NCI-H187 (cell line): ENCODE measurements at regions not wholly inside any gene's neighbourhood (a gene's known extent, or its start where the extent isn't known, plus 50 kb on each side); places are given as distances from the start of the nearest gene placed in this dataset.

Source experiments
- DNase-seq, 2 experiments: peaks; one replicate each; lab custom pipeline; 2025; lab: John Stamatoyannopoulos, UW

DNA sequence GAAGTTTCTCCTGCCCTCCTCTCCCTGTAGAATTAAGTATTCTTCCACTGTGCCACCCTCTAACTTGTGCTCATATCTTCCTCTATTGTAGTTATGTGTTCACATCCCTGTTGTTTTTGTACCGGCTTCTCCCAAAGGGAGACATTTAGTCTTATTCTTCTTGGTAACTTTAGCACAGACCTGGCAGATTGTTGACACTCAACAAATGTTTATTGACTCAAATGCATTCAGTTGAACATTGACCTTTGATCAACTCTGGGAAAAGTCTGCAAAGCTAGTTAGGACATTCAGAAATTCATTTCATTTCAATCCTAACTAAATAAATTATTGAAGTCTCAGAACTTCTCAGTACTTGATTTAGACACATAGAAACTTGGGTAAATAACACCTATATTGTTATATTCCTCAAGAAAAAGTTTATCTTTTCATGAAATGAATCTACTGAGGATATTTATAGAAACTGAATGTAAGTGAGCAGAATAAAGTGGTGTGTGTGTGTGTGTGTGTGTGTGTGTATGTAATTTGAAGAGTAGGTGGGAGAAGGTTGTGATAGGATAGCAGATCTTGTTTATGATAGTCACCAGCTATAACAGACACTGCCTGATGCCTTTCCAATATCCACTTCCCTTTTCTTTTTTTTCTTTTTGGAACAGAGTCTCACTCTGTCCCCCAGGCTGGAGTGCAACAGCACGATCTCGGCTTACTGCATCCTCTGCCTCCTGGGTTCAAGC, 872.4 kb upstream of the CXADR start:
- no peak for DNase-seq

DNA sequence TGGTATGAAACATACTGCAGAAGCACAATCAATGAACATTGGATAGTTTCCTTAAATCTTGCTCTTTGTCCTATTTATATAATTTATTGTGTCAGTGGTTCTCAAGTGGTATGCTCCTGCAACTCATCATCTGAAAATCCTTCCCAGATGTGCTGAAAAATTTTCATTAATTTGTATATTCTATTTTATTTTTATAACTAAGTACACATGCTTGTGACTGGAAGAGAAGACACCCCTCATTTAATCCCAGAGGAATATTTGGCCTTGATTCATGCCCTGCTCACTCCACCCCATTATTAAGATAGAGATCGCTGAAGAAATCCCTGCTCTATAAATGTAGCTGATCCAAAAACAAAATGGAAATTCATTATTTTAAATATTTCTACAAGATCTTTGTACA, 870.5 kb upstream of the CXADR start:
- no peak for DNase-seq

DNA sequence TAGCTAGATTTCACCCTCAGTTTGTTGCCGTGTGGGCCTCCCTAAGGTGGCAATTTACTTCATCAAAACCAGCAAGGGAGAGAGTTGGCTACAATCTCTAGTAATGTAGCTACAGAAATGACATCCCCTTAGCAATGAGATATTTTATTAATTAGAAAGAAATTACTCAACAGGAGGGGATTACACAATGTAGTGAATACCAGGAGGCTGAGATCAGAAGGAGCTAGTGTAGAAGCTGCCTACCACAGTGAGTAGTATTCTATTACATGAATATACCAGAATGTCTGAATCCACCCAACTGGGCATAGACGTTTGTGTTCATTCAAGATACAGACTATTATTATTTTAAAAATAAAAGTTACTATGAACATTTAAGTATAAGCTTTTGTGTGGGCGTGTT, 868.2 kb upstream of the CXADR start:
- DNase-seq = no peak

DNA sequence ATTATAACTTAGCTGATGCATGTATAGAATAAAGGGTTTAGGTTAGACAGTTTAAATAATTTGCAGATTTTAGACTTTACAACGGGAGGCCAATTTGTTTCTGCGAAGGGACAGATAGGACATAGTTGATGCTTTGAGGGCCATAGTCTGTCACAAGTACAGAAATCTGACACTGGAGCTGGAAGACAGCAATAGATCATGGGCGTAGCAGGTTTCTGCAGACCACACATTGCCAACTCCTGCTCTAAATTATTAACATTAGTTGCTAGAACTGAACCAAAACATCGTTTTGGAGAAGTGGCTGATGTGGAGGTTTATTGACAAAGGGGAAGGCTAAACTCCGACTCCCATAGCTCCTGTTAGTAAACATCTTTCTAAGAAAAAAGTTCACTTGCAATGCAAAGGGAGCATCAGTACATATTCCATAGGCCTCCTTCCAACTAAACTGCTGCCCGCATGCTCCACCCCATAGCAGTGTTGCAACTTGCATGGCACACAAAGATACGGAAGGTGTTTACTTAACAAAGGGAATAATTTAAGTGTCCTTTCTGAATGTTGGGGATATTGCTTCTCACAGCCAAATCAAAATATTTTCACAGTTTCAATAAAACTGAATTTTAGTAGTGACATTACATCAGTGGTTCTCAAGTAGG, 862.0 kb upstream of the CXADR start:
- no peak for DNase-seq

DNA sequence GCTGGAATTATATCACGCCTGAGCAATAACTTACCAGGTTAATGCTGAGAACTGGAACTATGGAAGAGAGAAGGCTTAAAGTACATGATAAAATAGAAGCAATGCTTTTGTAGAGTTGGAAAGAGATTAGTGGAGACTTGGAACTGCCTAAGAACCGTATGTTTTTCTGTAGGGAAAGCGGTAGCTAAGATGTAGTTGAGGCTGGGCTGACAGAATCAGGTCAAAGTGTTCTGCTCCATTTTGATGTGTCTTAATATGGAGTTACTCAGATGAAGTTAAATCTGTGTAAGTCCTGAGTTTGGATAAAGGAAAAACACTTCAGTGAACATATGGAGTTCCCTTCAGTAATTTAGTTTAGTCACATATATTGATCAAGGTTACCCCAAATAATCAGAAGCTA, 860.9 kb upstream of the CXADR start:
- no peak for DNase-seq

DNA sequence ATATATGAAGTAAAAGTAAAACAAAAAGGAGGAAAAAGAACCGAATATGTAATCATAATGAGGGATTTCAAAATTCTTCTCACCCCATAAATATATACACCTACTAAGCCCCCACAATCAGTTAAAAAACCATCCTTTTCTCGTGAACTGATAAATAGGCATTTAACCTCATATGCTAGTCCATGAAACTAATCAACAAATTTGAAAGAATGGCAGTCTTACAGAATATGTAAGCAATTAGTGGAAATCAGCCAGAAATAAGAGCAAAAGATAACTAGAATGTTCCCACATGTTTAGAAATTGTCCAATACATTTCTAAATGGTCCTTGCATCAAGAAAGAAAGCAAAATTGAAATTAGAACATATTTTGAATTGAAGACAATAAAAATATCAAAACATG, 849.4 kb upstream of the CXADR start:
- DNase-seq = no peak

DNA sequence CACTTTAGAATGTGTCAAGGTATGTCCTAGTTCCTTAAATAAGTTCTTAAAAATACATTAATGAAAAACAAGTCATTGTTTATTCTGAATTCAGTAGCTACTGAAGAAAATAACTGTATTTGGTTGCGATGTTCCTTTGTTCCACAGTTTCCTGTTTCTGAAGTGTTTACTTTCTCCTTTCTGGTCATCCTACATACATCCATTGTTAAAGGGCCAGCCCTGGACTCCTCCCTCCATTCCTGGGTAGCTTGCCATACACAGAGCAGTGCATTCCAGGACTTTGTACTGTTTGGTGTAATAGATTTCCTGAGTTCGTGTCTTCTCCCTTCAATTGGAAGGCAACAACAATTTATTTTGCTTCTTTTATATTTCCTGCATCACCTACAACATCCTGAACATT, 845.4 kb upstream of the CXADR start:
- DNase-seq = no peak

DNA sequence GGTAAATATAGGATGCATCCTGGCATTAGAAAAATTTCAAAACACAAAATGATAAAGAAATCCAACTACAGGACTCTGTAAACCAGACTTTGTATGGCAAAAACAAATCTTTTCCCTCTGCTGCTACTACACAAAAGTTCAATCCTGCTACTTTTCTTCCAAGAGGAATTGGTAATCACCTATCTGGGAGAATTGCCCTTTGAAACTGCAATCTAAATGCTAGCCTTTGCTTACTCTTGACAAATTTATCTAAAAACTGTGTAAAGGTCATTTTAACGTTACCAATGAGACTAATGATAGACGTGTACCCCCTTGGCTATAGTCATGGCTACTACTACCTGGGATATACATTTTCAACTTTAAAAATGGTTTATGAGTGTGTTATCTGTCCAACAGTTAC, 837.9 kb upstream of the CXADR start:
- DNase-seq = no peak

DNA sequence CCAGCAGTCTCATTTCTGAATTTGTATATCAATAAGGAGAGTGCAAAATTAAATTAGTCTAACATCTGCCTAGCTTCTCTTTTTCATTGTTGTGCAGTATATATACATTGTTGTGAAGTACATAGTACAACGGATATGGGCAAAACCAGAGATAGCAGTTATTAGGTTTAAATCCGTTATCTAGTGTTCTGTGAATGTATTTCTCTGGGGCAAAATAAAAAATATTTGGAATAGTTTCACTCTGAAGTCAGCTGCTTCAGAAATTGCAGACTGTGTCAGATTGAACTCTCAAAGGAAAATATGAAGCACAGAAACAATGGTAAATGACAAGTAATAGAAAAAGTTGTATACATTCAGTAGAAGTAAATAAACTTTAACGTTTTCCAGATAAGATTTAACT, 836.5 kb upstream of the CXADR start:
- DNase-seq = no peak

DNA sequence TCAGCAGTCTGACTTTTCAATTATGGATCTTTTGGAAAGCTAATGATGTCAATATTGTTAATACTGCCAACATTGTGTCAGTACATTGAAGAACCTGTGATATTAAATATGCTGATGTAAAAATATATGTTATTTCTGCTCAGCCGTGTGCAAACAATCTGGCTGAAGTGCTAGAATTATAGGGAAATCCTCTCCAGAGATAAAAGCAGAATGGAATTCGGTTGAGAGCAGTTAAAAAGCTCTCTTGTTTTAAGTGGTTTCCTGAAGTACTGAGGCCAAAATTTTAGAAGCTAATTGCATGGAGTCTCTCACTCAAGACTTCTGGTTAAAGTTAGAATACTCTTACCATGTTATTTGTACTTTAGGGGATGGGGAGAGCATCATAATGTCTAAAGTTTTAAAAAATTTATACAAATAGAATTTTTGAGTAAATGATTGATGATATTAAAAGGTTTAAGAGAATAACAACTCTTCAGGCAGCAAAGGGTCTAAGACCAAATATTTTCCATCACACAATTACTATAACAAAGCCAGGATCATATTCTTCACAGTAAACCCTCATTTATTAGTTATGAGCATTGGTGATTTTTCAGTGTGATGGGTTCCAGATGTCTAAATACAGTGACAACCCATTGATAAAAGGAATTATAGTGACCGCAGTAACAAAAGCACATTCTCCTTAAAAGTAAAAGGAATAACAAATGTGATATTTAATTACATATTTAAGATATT, 834.2 kb upstream of the CXADR start:
- DNase-seq = peak; percentile 47 to 84

DNA sequence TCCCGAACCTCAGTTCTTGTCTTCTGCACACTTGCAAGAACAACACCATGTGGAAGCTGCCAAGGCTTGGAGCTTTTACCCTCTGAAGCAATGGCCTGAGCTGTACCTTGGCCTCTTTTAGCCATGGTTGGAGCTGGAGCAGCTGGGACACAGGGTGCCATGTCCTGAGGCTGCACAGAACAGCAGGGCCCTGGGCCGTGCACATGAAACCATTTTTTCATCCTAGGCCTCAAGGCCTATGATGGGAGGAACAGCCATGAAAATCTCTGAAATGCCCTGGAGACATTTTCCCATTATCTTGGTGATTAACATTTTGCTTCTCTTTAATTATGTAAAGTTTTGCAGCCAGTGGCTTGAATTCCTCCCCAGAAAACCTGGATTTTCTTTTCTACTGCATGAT, 817.8 kb upstream of the CXADR start:
- no peak for DNase-seq

DNA sequence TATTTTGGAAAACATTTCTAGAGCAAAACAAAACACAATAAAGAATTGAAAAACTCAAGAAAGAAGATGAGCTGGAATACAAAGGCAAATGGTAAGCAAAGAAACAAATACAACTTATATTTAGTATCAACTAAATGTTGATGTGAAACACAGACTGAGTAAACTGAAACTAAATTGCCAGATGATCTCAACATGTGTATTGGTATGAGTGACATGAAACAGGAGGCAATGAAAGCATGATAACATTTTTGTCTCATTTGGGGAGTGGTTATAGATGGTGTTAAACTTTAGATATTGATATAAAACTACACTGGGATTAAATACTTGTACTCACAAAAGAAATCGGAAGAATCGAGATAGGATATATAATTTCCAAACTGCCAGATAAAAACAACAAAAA, 805.6 kb upstream of the CXADR start:
- DNase-seq = no peak

DNA sequence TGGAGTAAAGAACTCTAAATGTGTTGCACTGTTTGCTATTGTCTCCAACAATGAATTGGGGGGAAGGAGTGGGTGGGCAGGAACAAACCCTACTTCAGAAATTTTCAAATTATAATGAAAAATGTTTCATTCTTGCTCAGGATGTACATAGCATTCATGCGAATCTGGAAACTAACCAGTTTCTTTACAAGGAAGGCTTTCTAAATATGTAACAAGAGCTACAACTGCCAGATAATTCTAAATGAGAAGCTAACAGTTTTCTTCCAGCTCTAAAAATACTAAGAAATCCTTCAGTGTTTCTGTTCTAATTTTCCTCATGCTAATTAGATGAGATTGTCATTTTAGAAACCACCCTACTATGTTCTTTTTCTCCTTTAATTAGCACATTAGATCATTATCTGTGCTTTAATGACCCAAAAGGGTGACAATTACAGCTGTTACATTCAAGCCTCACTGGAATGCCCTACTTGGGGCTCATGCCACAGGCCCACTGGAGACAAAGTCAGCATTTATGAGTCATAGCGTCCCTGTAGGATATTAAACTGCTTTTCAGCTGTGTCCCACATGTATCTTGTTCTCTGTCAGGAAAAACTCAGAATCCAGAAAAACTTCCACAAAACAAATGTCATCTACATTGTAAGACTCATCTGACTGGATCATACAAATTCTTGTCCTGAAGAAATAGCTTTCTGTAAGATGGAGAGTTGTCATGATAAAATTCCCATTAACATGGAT, 804.6 kb upstream of the CXADR start:
- no peak for DNase-seq

DNA sequence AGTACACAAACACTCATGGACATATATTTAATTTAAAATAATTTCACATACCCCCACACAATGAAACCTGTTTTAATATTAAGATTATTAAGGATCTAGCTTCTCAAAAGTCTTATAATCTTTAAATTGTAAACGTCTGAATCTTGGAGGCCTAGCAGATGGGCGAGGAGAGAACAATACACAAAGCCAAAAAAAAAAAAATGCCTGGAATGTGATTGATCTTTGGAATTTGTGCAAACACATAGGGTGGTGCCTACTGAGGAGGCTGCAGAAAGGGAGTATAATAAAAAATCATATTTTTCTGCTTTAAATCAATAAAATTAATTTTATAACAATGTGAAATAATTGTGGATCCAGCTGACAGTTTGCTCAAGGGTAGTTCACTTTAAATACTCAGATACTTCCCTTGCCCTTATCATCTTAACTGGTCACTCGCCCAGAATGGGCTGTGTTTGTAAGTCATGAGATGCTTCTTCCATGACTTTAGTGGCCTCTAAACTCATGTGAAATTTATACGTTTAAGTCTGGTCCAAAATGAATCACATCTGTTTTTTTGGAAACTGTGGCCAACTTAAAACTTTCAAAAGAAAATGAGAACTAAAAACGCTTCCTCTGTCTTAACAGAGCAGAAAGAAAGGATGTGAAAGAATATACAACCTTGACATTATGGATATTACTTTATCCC, 802.8 kb upstream of the CXADR start:
- no peak for DNase-seq

DNA sequence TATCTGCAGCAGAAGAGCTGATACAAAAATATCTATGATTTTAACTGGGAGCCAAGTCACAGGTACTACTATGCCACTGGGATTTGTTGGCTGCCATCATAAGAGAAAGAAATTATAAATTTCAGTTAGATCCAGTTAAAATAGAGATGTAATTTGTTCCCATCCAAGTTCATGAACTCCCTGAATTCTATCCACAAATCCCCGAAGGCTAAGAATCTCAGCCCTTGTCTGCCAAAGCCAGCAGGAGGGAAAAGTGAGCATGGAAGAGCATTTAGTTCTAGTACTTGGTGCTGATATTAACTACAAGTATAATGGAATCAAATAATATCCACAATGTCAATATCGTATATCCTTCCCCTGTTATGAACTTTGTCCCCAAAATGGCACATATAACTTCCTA, 801.1 kb upstream of the CXADR start:
- DNase-seq = no peak

DNA sequence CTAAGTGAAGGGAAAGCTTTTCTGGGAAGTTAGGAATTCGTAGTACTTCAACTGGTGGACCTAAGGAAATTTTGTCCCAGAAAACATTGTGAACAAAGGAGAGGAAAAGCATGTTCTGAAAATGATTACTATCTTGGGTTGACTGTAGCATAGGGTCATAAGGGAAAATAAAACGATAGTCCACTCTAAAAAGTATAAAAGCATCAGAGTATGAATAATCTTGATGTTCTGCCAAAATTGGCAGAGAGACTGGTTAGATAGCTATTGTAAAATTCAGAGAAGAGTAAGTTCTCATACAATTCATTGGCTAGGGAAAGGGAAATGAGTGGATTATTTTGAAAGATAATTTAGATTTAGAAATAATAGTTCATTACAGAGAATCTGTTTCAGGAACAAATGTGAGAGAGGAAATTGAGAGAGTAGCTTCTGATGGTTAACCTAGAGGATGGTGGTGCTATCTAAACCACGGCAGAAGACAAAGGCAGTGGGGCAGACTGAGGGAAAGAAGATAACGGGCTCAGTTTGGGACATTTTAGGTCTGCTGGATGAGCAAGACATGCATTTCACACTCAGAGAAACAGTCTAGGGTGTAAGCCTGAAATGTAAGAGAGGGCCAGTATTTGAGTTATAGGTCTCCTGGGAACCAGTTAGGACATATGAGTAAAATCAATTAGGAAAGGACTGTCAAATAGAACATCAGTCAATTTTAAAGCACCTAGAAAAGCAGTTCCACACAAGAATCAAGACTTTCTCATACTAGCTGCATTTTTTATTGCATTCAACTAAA, 799.3 kb upstream of the CXADR start:
- no peak for DNase-seq

DNA sequence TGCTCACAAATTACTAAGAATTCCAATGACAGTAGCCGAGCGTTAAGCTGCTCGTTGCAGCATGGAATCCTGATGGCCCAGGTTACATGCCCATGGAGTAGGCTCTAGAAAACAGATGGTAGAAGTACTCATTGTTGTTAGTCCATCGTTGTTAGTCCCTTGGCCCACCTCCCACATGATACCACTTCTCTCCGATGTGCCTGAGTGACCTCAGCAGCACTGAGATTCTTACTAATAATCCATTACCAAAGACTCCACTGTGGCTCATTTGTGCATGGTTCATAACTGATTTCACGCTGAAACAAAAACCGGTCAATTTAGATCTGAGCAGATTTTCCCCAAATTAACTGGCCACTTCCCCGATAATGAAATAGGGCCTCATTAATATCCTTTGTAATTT, 772.3 kb upstream of the CXADR start:
- no peak for DNase-seq

DNA sequence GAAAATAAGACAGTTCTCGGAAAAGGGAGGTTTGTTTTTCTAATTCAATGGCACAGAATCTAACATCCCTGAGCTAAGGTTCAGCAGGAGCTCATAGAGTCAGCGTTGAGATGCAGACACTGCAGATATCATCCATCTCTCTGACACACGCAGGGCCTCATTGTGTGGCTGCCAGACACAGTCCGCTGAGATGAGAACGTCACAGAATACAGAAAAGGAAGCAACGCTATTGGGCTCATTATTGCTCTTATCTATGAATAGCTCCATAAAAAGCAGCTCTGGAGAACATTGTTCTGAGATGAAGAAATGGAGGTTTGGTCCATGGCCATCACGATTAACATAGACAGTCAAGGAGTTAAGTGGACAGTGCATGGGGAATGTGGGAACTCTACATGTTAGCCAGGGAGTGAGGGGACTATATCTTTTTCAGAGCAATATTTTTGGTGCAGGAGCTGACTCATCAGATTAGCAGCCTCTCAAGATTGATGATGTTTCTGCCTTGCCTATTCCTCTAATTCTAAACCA, 771.6 kb upstream of the CXADR start:
- no peak for DNase-seq

DNA sequence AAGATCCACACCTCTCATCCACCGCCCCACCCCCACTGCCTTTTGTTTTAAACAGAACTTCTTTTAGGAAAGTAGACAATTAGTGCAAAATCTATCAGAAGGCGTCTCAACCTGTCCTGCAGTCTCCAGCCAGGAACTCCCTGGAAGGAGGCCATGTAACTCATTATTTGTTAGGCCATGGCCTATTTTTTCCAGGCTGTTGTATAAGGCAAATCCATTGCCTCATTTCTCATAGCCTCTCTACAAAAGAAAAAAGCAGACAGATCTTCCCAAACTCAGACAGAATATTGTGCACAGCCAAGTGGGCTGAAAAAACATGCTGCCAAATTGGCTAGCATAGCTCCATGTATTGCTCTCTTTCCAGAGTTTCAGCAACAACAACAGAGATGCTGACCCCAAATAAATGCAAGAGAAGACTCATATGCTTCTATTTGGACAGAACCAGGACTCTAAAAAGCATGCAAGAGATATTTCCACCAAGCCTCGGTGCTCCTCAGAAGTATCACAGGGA, 770.7 kb upstream of the CXADR start:
- DNase-seq = no peak

DNA sequence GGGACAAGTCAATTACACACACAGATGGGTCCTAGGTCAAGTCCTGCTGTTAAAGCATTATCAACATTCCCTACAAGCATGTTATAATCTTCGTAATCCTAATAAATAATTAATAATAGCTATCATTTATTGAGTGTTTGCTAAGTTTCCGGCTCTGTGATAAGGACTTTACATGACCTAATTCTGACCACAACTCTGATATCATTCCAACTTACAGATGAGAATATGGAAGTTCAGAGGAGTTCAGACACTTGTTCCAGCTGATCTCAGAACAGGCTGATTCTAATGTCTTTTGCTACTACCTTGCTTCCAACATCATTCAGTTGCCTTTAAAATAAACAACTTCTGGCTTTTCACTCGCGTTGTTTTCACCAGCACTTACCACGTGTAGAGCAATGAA, 770.1 kb upstream of the CXADR start:
- no peak for DNase-seq

DNA sequence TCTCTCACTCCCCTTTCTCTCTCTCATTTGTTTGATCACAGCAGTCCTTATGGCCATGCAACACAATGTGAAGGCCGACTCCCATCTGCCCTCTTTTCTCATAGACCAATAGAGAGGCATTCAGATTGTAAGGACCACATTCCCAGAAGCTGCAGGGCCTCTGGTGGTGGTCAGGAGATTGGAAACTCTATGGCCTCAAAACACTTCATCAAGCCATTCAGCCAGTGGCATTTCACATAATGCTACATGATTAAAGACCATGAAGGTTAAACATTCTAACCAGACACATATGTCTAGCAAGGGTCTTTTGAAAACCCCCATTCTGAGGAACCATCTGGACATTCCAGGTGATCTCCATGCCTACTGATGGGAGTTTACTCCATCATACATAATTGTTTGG, 769.5 kb upstream of the CXADR start:
- DNase-seq = no peak
